Neural progenitor cell (in vitro differentiated cells): ENCODE measurements at regions not wholly inside any gene's neighbourhood (a gene's known extent, or its start where the extent isn't known, plus 50 kb on each side); places are given as distances from the start of the nearest gene placed in this dataset.

Experiments used
- DNase-seq: peaks from one replicate; pipeline ENCODE4 v3.0.0-alpha.2; 2016; ENCODE audit warnings: low spot score
- H2AFZ ChIP-seq: fragments of 200-600 bp; sonication (generic); replicated peaks from 2 replicates; pipeline ENCODE4 v1.6.1; 2016; ENCODE audit warnings: antibody characterized with exemption
- H3F3A ChIP-seq: fragments of 200-600 bp; sonication (generic); 2 replicates; pipeline ENCODE4 v1.6.1; 2016; ENCODE audit warnings: antibody characterized with exemption, low read depth
- H3K27ac ChIP-seq: fragments of 200-600 bp; sonication (generic); 2 replicates; pipeline ENCODE4 v1.5.1; 2016; ENCODE audit warnings: mild to moderate bottlenecking
- H3K27me3 ChIP-seq: fragments of 200-600 bp; sonication (generic); 2 replicates; pipeline ENCODE4 v1.6.1; 2016; ENCODE audit warnings: mild to moderate bottlenecking, moderate library complexity
- H3K36me3 ChIP-seq: fragments of 200-600 bp; sonication (generic); 2 replicates; pipeline ENCODE4 v1.5.1; 2016
- H3K4me1 ChIP-seq: fragments of 200-600 bp; sonication (generic); 2 replicates; pipeline ENCODE4 v1.6.1; 2016; ENCODE audit warnings: mixed run types
- H3K4me2 ChIP-seq: fragments of 200-600 bp; sonication (generic); 2 replicates; pipeline ENCODE4 v1.6.1; 2016
- H3K4me3 ChIP-seq: fragments of 200-600 bp; sonication (generic); 2 replicates; pipeline ENCODE4 v1.5.1; 2016
- H3K79me2 ChIP-seq: fragments of 200-600 bp; sonication (generic); 2 replicates; pipeline ENCODE4 v1.6.1; 2016; ENCODE audit warnings: low read depth
- H3K9ac ChIP-seq: fragments of 200-600 bp; sonication (generic); 2 replicates; pipeline ENCODE4 v1.6.1; 2016
- H3K9me3 ChIP-seq: fragments of 200-600 bp; sonication (generic); 2 replicates; pipeline ENCODE4 v1.5.1; 2016; ENCODE audit warnings: low read depth
- H4K20me1 ChIP-seq: fragments of 200-600 bp; sonication (generic); 2 replicates; pipeline ENCODE4 v1.6.1; 2016; ENCODE audit warnings: low read depth
- H3K27ac Mint-ChIP-seq: 3 replicates; pipeline ENCODE4 v1.8.0; 2021; ENCODE audit warnings: mixed read lengths
- H3K27me3 Mint-ChIP-seq: 2 replicates; pipeline ENCODE4 v1.8.0; 2022; ENCODE audit warnings: low read depth, mild to moderate bottlenecking, inconsistent platforms, moderate library complexity, mixed read lengths; ENCODE audit not compliant: insufficient read depth
- H3K36me3 Mint-ChIP-seq: 3 replicates; pipeline ENCODE4 v1.8.0; 2021; ENCODE audit warnings: mixed read lengths
- H3K4me1 Mint-ChIP-seq: 3 replicates; pipeline ENCODE4 v1.8.0; 2021; ENCODE audit warnings: mixed read lengths
- H3K4me3 Mint-ChIP-seq: 3 replicates; pipeline ENCODE4 v1.8.0; 2021; ENCODE audit warnings: mild to moderate bottlenecking, moderate library complexity, mixed read lengths
- H3K9me3 Mint-ChIP-seq: 3 replicates; pipeline ENCODE4 v1.8.0; 2020; ENCODE audit warnings: mixed read lengths
- CTCF ChIP-seq: fragments of 200-600 bp; sonication (generic); IDR thresholded peaks from 2 replicates; pipeline ENCODE4 v1.5.1; 2017; ENCODE audit warnings: antibody characterized with exemption, mild to moderate bottlenecking
- EZH2 ChIP-seq: fragments of 200-600 bp; sonication (generic); IDR thresholded peaks from 2 replicates; pipeline ENCODE4 v1.6.1; 2017; ENCODE audit warnings: antibody characterized with exemption, mild to moderate bottlenecking, moderate library complexity
- EZH2phosphoT487 ChIP-seq: fragments of 200-600 bp; sonication (generic); IDR thresholded peaks from 2 replicates; pipeline ENCODE4 v1.6.1; 2017; ENCODE audit warnings: antibody characterized with exemption

- peak overlapping the region; percentile 28 for H2AFZ ChIP-seq
- H3K9ac ChIP-seq = no peak overlapping the region
- DNase-seq = peak; percentile 2
- no peak overlapping the region for H3K27ac Mint-ChIP-seq
- no peaks in the 10 kb centered on the region for H3K9me3 ChIP-seq
- no peaks in the 10 kb centered on the region for H3K4me1 ChIP-seq
- no peaks in the 10 kb centered on the region for H3K79me2 ChIP-seq
- no peak overlapping the region for H3K27ac ChIP-seq
- peaks cover 3% of the 10 kb centered on the region for H3K9me3 Mint-ChIP-seq
- H3K36me3 ChIP-seq = no peaks in the 10 kb centered on the region
- H3K27me3 ChIP-seq = no peaks in the 10 kb centered on the region
- no peaks in the 10 kb centered on the region for H3K27me3 Mint-ChIP-seq
- no peaks in the 10 kb centered on the region for H3K36me3 Mint-ChIP-seq
- no peak overlapping the region for H3K4me3 Mint-ChIP-seq
- no peaks in the 10 kb centered on the region for H3F3A ChIP-seq
- no peak overlapping the region for H3K4me2 ChIP-seq
- H3K4me3 ChIP-seq = no peak overlapping the region
- no peak for TF ChIP-seq EZH2phosphoT487
- peak; percentile 48 for TF ChIP-seq CTCF
- H4K20me1 ChIP-seq = no peaks in the 10 kb centered on the region
- peaks cover 5% of the 10 kb centered on the region for H3K4me1 Mint-ChIP-seq
These were observed 881.3 kb upstream of the CADM2 start for GRCh38 chr3:84077479-84077878.

- Mint-ChIP-seq H3K4me3 (no peak overlapping the region), H3K27me3 (peaks cover 2% of the 10 kb centered on the region), H3K9me3 (peaks cover 9% of the 10 kb centered on the region), H3K4me1 (no peaks in the 10 kb centered on the region), H3K27ac (no peak overlapping the region), H3K36me3 (no peaks in the 10 kb centered on the region)
- no peak overlapping the region for H3K4me2 ChIP-seq
- H3K36me3 ChIP-seq = no peaks in the 10 kb centered on the region
- peaks cover 6% of the 10 kb centered on the region for H3K9me3 ChIP-seq
- H3K4me3 ChIP-seq = no peak overlapping the region
- H3F3A ChIP-seq = no peaks in the 10 kb centered on the region
- TF ChIP-seq EZH2phosphoT487 = no peak
- no peak for TF ChIP-seq CTCF
- no peak for TF ChIP-seq EZH2
- no peak for DNase-seq
- H3K9ac ChIP-seq = no peak overlapping the region
- no peak overlapping the region for H3K27ac ChIP-seq
- no peak overlapping the region for H2AFZ ChIP-seq
- no peaks in the 10 kb centered on the region for H3K27me3 ChIP-seq
- H4K20me1 ChIP-seq = no peaks in the 10 kb centered on the region
- H3K4me1 ChIP-seq = no peaks in the 10 kb centered on the region
- no peaks in the 10 kb centered on the region for H3K79me2 ChIP-seq
These were observed 876.1 kb upstream of the CADM2 start for GRCh38 chr3:84082726-84083125.

GRCh38 chr3:84092907-84093306 lies 865.9 kb upstream of the CADM2 start:
- no peaks in the 10 kb centered on the region for H3F3A ChIP-seq
- H4K20me1 ChIP-seq = no peaks in the 10 kb centered on the region
- H3K4me2 ChIP-seq = no peak overlapping the region
- no peaks in the 10 kb centered on the region for H3K4me1 ChIP-seq
- Mint-ChIP-seq H3K27me3 (no peaks in the 10 kb centered on the region), H3K9me3 (peaks cover 2% of the 10 kb centered on the region), H3K4me3 (no peak overlapping the region), H3K4me1 (no peaks in the 10 kb centered on the region), H3K36me3 (no peaks in the 10 kb centered on the region), H3K27ac (no peak overlapping the region)
- H3K9ac ChIP-seq = no peak overlapping the region
- no peak overlapping the region for H3K4me3 ChIP-seq
- H3K9me3 ChIP-seq = no peaks in the 10 kb centered on the region
- H3K36me3 ChIP-seq = no peaks in the 10 kb centered on the region
- TF ChIP-seq EZH2phosphoT487 (no peak), CTCF (no peak), EZH2 (no peak)
- DNase-seq = no peak
- no peak overlapping the region for H3K27ac ChIP-seq
- no peaks in the 10 kb centered on the region for H3K79me2 ChIP-seq
- no peak overlapping the region for H2AFZ ChIP-seq
- no peaks in the 10 kb centered on the region for H3K27me3 ChIP-seq

- H3K9me3 ChIP-seq = no peaks in the 10 kb centered on the region
- H4K20me1 ChIP-seq = no peaks in the 10 kb centered on the region
- no peaks in the 10 kb centered on the region for H3K79me2 ChIP-seq
- H3K27me3 Mint-ChIP-seq = no peaks in the 10 kb centered on the region
- H3K27ac Mint-ChIP-seq = no peak overlapping the region
- no peaks in the 10 kb centered on the region for H3K27me3 ChIP-seq
- H3K36me3 Mint-ChIP-seq = no peaks in the 10 kb centered on the region
- no peaks in the 10 kb centered on the region for H3F3A ChIP-seq
- no peak for DNase-seq
- H2AFZ ChIP-seq = no peak overlapping the region
- no peak overlapping the region for H3K27ac ChIP-seq
- peaks cover 3% of the 10 kb centered on the region for H3K9me3 Mint-ChIP-seq
- no peaks in the 10 kb centered on the region for H3K4me1 Mint-ChIP-seq
- no peak overlapping the region for H3K9ac ChIP-seq
- H3K4me2 ChIP-seq = no peak overlapping the region
- no peak overlapping the region for H3K4me3 Mint-ChIP-seq
- H3K4me3 ChIP-seq = no peak overlapping the region
- no peak for TF ChIP-seq EZH2phosphoT487
- TF ChIP-seq CTCF = no peak
- TF ChIP-seq EZH2 = no peak
- no peaks in the 10 kb centered on the region for H3K36me3 ChIP-seq
- no peaks in the 10 kb centered on the region for H3K4me1 ChIP-seq
These were observed 862.6 kb upstream of the CADM2 start for GRCh38 chr3:84096188-84096587.
